ENCODE measurements at regions not wholly inside any gene's neighbourhood (a gene's known extent, or its start where the extent isn't known, plus 50 kb on each side); places are given as distances from the start of the nearest gene placed in this dataset.
"Not testable (repeated sequence)": the region's sequence is repeated elsewhere in the genome, so short reads cannot be mapped to it uniquely, and the experiment has no call there.

GRCh38 chr4:17232566-17233253 is 279.2 kb downstream of the QDPR start:
- DNase-seq, result no peak

- not testable (repeated sequence) for DNase-seq
These were observed 279.9 kb downstream of the QDPR start for GRCh38 chr4:17231880-17232475.

- no peak for DNase-seq
These were observed 281.2 kb downstream of the QDPR start for GRCh38 chr4:17230727-17231126.

- DNase-seq, result no peak
These were observed 291.1 kb downstream of the QDPR start for GRCh38 chr4:17220816-17221215.

- DNase-seq, result no peak
These were observed 293.1 kb downstream of the QDPR start for GRCh38 chr4:17218786-17219185.

GRCh38 chr4:17206829-17207801 is 304.8 kb downstream of the QDPR start:
- no peak for DNase-seq

GRCh38 chr4:17204908-17205307 is 306.5 kb upstream of the LDB2 start:
- no peak for DNase-seq

- no peak for DNase-seq
These were observed 305.4 kb upstream of the LDB2 start for GRCh38 chr4:17203797-17204196.

GRCh38 chr4:17197070-17197469 is 298.6 kb upstream of the LDB2 start:
- no peak for DNase-seq

- DNase-seq, result no peak
These were observed 297.2 kb upstream of the LDB2 start for GRCh38 chr4:17195461-17196275.

- no peak for DNase-seq
These were observed 296.1 kb upstream of the LDB2 start for GRCh38 chr4:17194586-17194985.

GRCh38 chr4:17189759-17190158 is 291.3 kb upstream of the LDB2 start:
- DNase-seq, result no peak

GRCh38 chr4:17189401-17189720 is 290.9 kb upstream of the LDB2 start:
- DNase-seq, result no peak

- DNase-seq, result no peak
These were observed 290.3 kb upstream of the LDB2 start for GRCh38 chr4:17188547-17189400.

GRCh38 chr4:17188125-17188524 is 289.7 kb upstream of the LDB2 start:
- DNase-seq, result no peak

- DNase-seq, result no peak
These were observed 288.6 kb upstream of the LDB2 start for GRCh38 chr4:17187003-17187402.

GRCh38 chr4:17182888-17183287 is 284.4 kb upstream of the LDB2 start:
- DNase-seq, result no peak

GRCh38 chr4:17174751-17175150 is 276.3 kb upstream of the LDB2 start:
- DNase-seq, result no peak

GRCh38 chr4:17173300-17173699 is 274.9 kb upstream of the LDB2 start:
- no peak for DNase-seq

GRCh38 chr4:17170131-17170530 is 271.7 kb upstream of the LDB2 start:
- DNase-seq, result no peak

GRCh38 chr4:17169699-17170098 is 271.3 kb upstream of the LDB2 start:
- DNase-seq, result no peak

GRCh38 chr4:17168571-17168970 is 270.1 kb upstream of the LDB2 start:
- DNase-seq, result no peak

All from effector CD4-positive, alpha-beta T cell (primary cell).